SK-N-SH (cell line): ENCODE measurements at regions not wholly inside any gene's neighbourhood (a gene's known extent, or its start where the extent isn't known, plus 50 kb on each side); places are given as distances from the start of the nearest gene placed in this dataset.

Experiments
- CTCF ChIA-PET: fragments of 300-600, 350-600 bp; formaldehyde crosslinking; extraction: SDS; loops from one replicate; lab custom pipeline; 2021; lab: Yijun Ruan, JAX
- POLR2A ChIA-PET: fragments of 350-600 bp; sonication (Branson Sonifier 250); formaldehyde crosslinking; extraction: SDS; loops from one replicate; lab custom pipeline; 2020; ENCODE audit warnings: antibody characterized with exemption, inconsistent platforms; lab: Yijun Ruan, JAX
- DNase-seq: peaks from one replicate; pipeline ENCODE4 v3.0.0; 2012
- H2AFZ ChIP-seq: fragments of 200-600 bp; sonication (generic); 2 replicates; pipeline ENCODE4 v1.8.1; 2016; ENCODE audit warnings: antibody characterized with exemption, mild to moderate bottlenecking, low read depth
- H3F3A ChIP-seq: fragments of 200-600 bp; sonication (generic); replicated peaks from 2 replicates; pipeline ENCODE3; 2016; ENCODE audit warnings: antibody characterized with exemption, mild to moderate bottlenecking; ENCODE audit not compliant: insufficient read depth
- H3K27ac ChIP-seq, 2 experiments: fragments of 200-500 bp in 1 of 2; fragments of 200-600 bp in 1 of 2; sonication (Bioruptor generic) in 1 of 2; sonication (generic), shearing (Covaris generic) in 1 of 2; 2 replicates each; pipeline versions ENCODE4 v1.5.1 to v1.6.1; 2014 to 2016; ENCODE audit warnings: low read depth in 2 of 2, inconsistent platforms in 1 of 2, low read length in 1 of 2, mild to moderate bottlenecking in 1 of 2, mixed read lengths in 1 of 2
- H3K27me3 ChIP-seq: fragments of 200-600 bp; sonication (generic), shearing (Covaris generic); 2 replicates; pipeline ENCODE4 v1.6.1; 2016; ENCODE audit warnings: mixed run types; ENCODE audit not compliant: insufficient read depth
- H3K36me3 ChIP-seq, 2 experiments: fragments of 200-500 bp in 1 of 2; fragments of 200-600 bp in 1 of 2; sonication (Bioruptor generic) in 1 of 2; sonication (generic) in 1 of 2; replicated peaks in 1 of 2; 2 replicates each; pipeline versions ENCODE3 to v1.5.1; 2014 to 2016; ENCODE audit warnings: low read length in 1 of 2, mild to moderate bottlenecking in 1 of 2; ENCODE audit not compliant: insufficient read depth in 2 of 2, control insufficient read depth in 1 of 2
- H3K4me1 ChIP-seq, 2 experiments: fragments of 200-500 bp in 1 of 2; fragments of 200-600 bp in 1 of 2; sonication (Bioruptor generic) in 1 of 2; sonication (generic), shearing (Covaris generic) in 1 of 2; 2 replicates each; pipeline versions ENCODE4 v1.5.1 to v1.6.1; 2014 to 2016; ENCODE audit warnings: low read depth in 1 of 2, low read length in 1 of 2, mixed run types in 1 of 2; ENCODE audit not compliant: insufficient read depth in 2 of 2, control insufficient read depth in 1 of 2
- H3K4me2 ChIP-seq: fragments of 200-600 bp; sonication (generic), shearing (Covaris generic); 2 replicates; pipeline ENCODE4 v1.6.1; 2017; ENCODE audit warnings: mixed run types
- H3K4me3 ChIP-seq, 2 experiments: fragments of 200-500 bp in 1 of 2; fragments of 200-600 bp in 1 of 2; sonication (Bioruptor generic) in 1 of 2; sonication (generic), shearing (Covaris generic) in 1 of 2; 2 replicates each; pipeline versions ENCODE4 v1.5.1 to v1.8.1; 2014 to 2016; ENCODE audit warnings: low read depth in 2 of 2, inconsistent platforms in 1 of 2, low read length in 1 of 2, mild to moderate bottlenecking in 1 of 2, mixed read lengths in 1 of 2, moderate library complexity in 1 of 2
- H3K79me2 ChIP-seq: fragments of 200-600 bp; sonication (generic); 2 replicates; pipeline ENCODE4 v1.8.1; 2017; ENCODE audit warnings: mild to moderate bottlenecking; ENCODE audit not compliant: insufficient read depth
- H3K9ac ChIP-seq: fragments of 200-600 bp; sonication (generic); 2 replicates; pipeline ENCODE4 v1.6.1; 2017; ENCODE audit warnings: mixed run types
- H3K9me2 ChIP-seq: fragments of 200-600 bp; sonication (generic); 2 replicates; pipeline ENCODE4 v1.6.1; 2017; ENCODE audit warnings: mixed run types
- H3K9me3 ChIP-seq: fragments of 200-600 bp; sonication (generic); 2 replicates; pipeline ENCODE4 v1.6.1; 2017; ENCODE audit warnings: mixed run types, mild to moderate bottlenecking, moderate library complexity
- H4K20me1 ChIP-seq: fragments of 200-600 bp; sonication (generic); 2 replicates; pipeline ENCODE4 v1.6.1; 2017; ENCODE audit warnings: mild to moderate bottlenecking, mixed run types; ENCODE audit not compliant: insufficient read depth
- CHD2 ChIP-seq: fragments of 150-350 bp; IDR thresholded peaks from 2 replicates; pipeline ENCODE4 v1.6.1; 2018; ENCODE audit warnings: low read length; ENCODE audit not compliant: partially characterized antibody
- CTCF ChIP-seq: fragments of 200-600 bp; sonication (generic); IDR thresholded peaks from 2 replicates; pipeline ENCODE4 v1.6.1; 2017; ENCODE audit warnings: antibody characterized with exemption, mild to moderate bottlenecking, moderate library complexity
- EZH2phosphoT487 ChIP-seq: fragments of 200-600 bp; sonication (generic); IDR thresholded peaks from 2 replicates; pipeline ENCODE4 v1.6.1; 2017; ENCODE audit warnings: low read depth, mixed run types, mild to moderate bottlenecking, antibody characterized with exemption, moderate library complexity, borderline replicate concordance
- FOXM1 ChIP-seq: IDR thresholded peaks from 2 replicates; pipeline ENCODE4 v1.4.0; 2012; ENCODE audit warnings: low read depth, mild to moderate bottlenecking
- GATA2 ChIP-seq: sonication (generic); formaldehyde crosslinking; IDR thresholded peaks from 2 replicates; pipeline ENCODE4 v1.5.0; 2020; ENCODE audit warnings: mild to moderate bottlenecking, missing genetic modification reagents
- IRF3 ChIP-seq: fragments of 150-350 bp; IDR thresholded peaks from 2 replicates; pipeline ENCODE4 v1.6.1; 2016; ENCODE audit warnings: mild to moderate bottlenecking, low read depth, low read length
- NRF1 ChIP-seq: IDR thresholded peaks from 2 replicates; pipeline ENCODE4 v1.6.1; 2012; ENCODE audit warnings: low read depth, mild to moderate bottlenecking, low read length
- PBX3 ChIP-seq: IDR thresholded peaks from 2 replicates; pipeline ENCODE4; 2012
- RFX5 ChIP-seq: IDR thresholded peaks from 2 replicates; pipeline ENCODE4 v1.6.1; 2012; ENCODE audit warnings: mild to moderate bottlenecking, improper control_type of control experiment, low read length
- TAF1 ChIP-seq: IDR thresholded peaks from 2 replicates; pipeline ENCODE4 v1.6.1; 2012; ENCODE audit warnings: low read depth, mild to moderate bottlenecking, low read length, moderate library complexity, borderline replicate concordance
- USF1 ChIP-seq: IDR thresholded peaks from 2 replicates; pipeline ENCODE4 v1.4.0; 2012; ENCODE audit warnings: low read depth, borderline replicate concordance
- YY1 ChIP-seq: IDR thresholded peaks from 2 replicates; pipeline ENCODE4 v1.4.0; 2012; ENCODE audit warnings: low read depth, mild to moderate bottlenecking
- ZBTB33 ChIP-seq: IDR thresholded peaks from 2 replicates; pipeline ENCODE4 v1.4.0; 2012; ENCODE audit warnings: low read depth, borderline replicate concordance
- WGBS: methylation state at CpG from one replicate; pipeline ENCODE4 v1.1.6; 2017; ENCODE audit warnings: low lambda C conversion rate; 5-methylcytosine and 5-hydroxymethylcytosine counted together

GRCh38 chr11:106224172-106224571 lies 146.7 kb downstream of the AASDHPPT start (continued):
- no peak for TF ChIP-seq PBX3
- no peak for TF ChIP-seq ZBTB33
- no peak for TF ChIP-seq CHD2
- no peak for TF ChIP-seq NRF1

- POLR2A ChIA-PET = no interaction called here
- Histone ChIP-seq H3K4me3 (no peak overlapping the region), H3K4me1 (no peaks in the 10 kb centered on the region), H3K27me3 (no peaks in the 10 kb centered on the region), H3K27ac (no peak overlapping the region), H3K36me3 (no peaks in the 10 kb centered on the region), H3K4me2 (no peak overlapping the region), H3F3A (no peaks in the 10 kb centered on the region), H3K9ac (no peak overlapping the region), H3K9me3 (no peaks in the 10 kb centered on the region), H3K79me2 (no peaks in the 10 kb centered on the region), H2AFZ (no peak overlapping the region), H4K20me1 (no peaks in the 10 kb centered on the region), H3K9me2 (no peaks in the 10 kb centered on the region)
- no peak for TF ChIP-seq USF1
- TF ChIP-seq RFX5 = no peak
- TF ChIP-seq YY1 = no peak
- TF ChIP-seq CTCF = no peak
- no peak for TF ChIP-seq EZH2phosphoT487
- no peak for TF ChIP-seq CHD2
- TF ChIP-seq GATA2 = no peak
- TF ChIP-seq TAF1 = no peak
- no peak for TF ChIP-seq IRF3
- TF ChIP-seq FOXM1 = no peak
- CTCF ChIA-PET = no interaction called here
- no peak for DNase-seq
- WGBS = 100% methylated on average over 1 of the region's 1 CpG
Measured at GRCh38 chr11:106228996-106229395, 151.5 kb downstream of the AASDHPPT start.
